ENCODE measurements at regions not wholly inside any gene's neighbourhood (a gene's known extent, or its start where the extent isn't known, plus 50 kb on each side); places are given as distances from the start of the nearest gene placed in this dataset.

- no peak for TF ChIP-seq POLR2A (IDR thresholded peaks at IDR 0.05; ENCODE audit: low read depth, low read length)
- no peak for TF ChIP-seq TAF1 (IDR thresholded peaks at IDR 0.05; ENCODE audit: low read depth, low read length)
- no peak for TF ChIP-seq POLR2AphosphoS5 (IDR thresholded peaks at IDR 0.05; ENCODE audit: low read depth, low read length)
Observed at GRCh38 chr13:84810781-84811180, 928.5 kb upstream of the SLITRK1 start.

Data from GM12891 (cell line).